ENCODE measurements at regions not wholly inside any gene's neighbourhood (a gene's known extent, or its start where the extent isn't known, plus 50 kb on each side); places are given as distances from the start of the nearest gene placed in this dataset.
"Not testable (repeated sequence)": the region's sequence is repeated elsewhere in the genome, so short reads cannot be mapped to it uniquely, and the experiment has no call there.

- no peak for TF ChIP-seq EZH2phosphoT487 (IDR thresholded peaks at IDR 0.05; ENCODE audit: low read depth)
- TF ChIP-seq CTCF (IDR thresholded peaks at IDR 0.05; ENCODE audit: low read depth, low read length) = no peak
- H3K36me3 ChIP-seq (replicated peaks; ENCODE audit: low read depth, low read length) = no peaks in the 10 kb centered on the region
- no peaks in the 10 kb centered on the region for H3K27me3 ChIP-seq (ENCODE audit: low read depth, low read length)
- no peaks in the 10 kb centered on the region for H3K79me2 ChIP-seq (ENCODE audit: low read length)
- no peaks in the 10 kb centered on the region for H3K9me3 ChIP-seq (ENCODE audit: insufficient read depth, low read length)
- H3K4me2 ChIP-seq (ENCODE audit: low read length) = no peak overlapping the region
- no peak overlapping the region for H2AFZ ChIP-seq (ENCODE audit: low read depth, low read length)
- H4K20me1 ChIP-seq (ENCODE audit: insufficient read depth, low read length) = no peaks in the 10 kb centered on the region
- H3K9ac ChIP-seq (ENCODE audit: low read length) = no peak overlapping the region
- H3K4me1 ChIP-seq (ENCODE audit: low read length) = no peaks in the 10 kb centered on the region
- no peak overlapping the region for H3K27ac ChIP-seq (ENCODE audit: low read length)
- no peak overlapping the region for H3K4me3 ChIP-seq (ENCODE audit: low read length)
Measured at GRCh38 chr13:78499802-78500201, 103.5 kb downstream of the POU4F1 start.

- no peak overlapping the region for H3K9ac ChIP-seq (ENCODE audit: low read length)
- H3K4me2 ChIP-seq (ENCODE audit: low read length) = no peak overlapping the region
- H3K36me3 ChIP-seq (replicated peaks; ENCODE audit: low read depth, low read length) = no peaks in the 10 kb centered on the region
- H2AFZ ChIP-seq (ENCODE audit: low read depth, low read length) = no peak overlapping the region
- TF ChIP-seq EZH2phosphoT487 (IDR thresholded peaks at IDR 0.05; ENCODE audit: low read depth) (no peak), CTCF (IDR thresholded peaks at IDR 0.05; ENCODE audit: low read depth, low read length) (no peak)
- no peak overlapping the region for H3K4me3 ChIP-seq (ENCODE audit: low read length)
- no peaks in the 10 kb centered on the region for H3K4me1 ChIP-seq (ENCODE audit: low read length)
- no peaks in the 10 kb centered on the region for H3K27me3 ChIP-seq (ENCODE audit: low read depth, low read length)
- no peaks in the 10 kb centered on the region for H4K20me1 ChIP-seq (ENCODE audit: insufficient read depth, low read length)
- no peaks in the 10 kb centered on the region for H3K9me3 ChIP-seq (ENCODE audit: insufficient read depth, low read length)
- no peaks in the 10 kb centered on the region for H3K79me2 ChIP-seq (ENCODE audit: low read length)
- H3K27ac ChIP-seq (ENCODE audit: low read length) = no peak overlapping the region
Measured at GRCh38 chr13:78497702-78498355, 105.5 kb downstream of the POU4F1 start.

- no peak overlapping the region for H3K4me2 ChIP-seq (ENCODE audit: low read length)
- no peaks in the 10 kb centered on the region for H3K4me1 ChIP-seq (ENCODE audit: low read length)
- no peak for TF ChIP-seq CTCF (IDR thresholded peaks at IDR 0.05; ENCODE audit: low read depth, low read length)
- no peak for TF ChIP-seq EZH2phosphoT487 (IDR thresholded peaks at IDR 0.05; ENCODE audit: low read depth)
- no peak overlapping the region for H2AFZ ChIP-seq (ENCODE audit: low read depth, low read length)
- no peak overlapping the region for H3K4me3 ChIP-seq (ENCODE audit: low read length)
- no peaks in the 10 kb centered on the region for H3K36me3 ChIP-seq (replicated peaks; ENCODE audit: low read depth, low read length)
- peaks cover 16% of the 10 kb centered on the region; the same call in 1 of the 2 replicates for H3K9me3 ChIP-seq (ENCODE audit: insufficient read depth, low read length)
- H3K9ac ChIP-seq (ENCODE audit: low read length) = no peak overlapping the region
- H4K20me1 ChIP-seq (ENCODE audit: insufficient read depth, low read length) = no peaks in the 10 kb centered on the region
- H3K27me3 ChIP-seq (ENCODE audit: low read depth, low read length) = no peaks in the 10 kb centered on the region
- no peak overlapping the region for H3K27ac ChIP-seq (ENCODE audit: low read length)
- no peaks in the 10 kb centered on the region for H3K79me2 ChIP-seq (ENCODE audit: low read length)
Measured at GRCh38 chr13:78491978-78492377, 111.4 kb downstream of the POU4F1 start.

- not testable (repeated sequence) for H3K27ac ChIP-seq (ENCODE audit: low read length); H3K27me3 ChIP-seq (ENCODE audit: low read depth, low read length); H3K36me3 ChIP-seq (replicated peaks; ENCODE audit: low read depth, low read length); H3K4me2 ChIP-seq (ENCODE audit: low read length); H3K4me3 ChIP-seq (ENCODE audit: low read length); H4K20me1 ChIP-seq (ENCODE audit: insufficient read depth, low read length); H3K9ac ChIP-seq (ENCODE audit: low read length); H3K4me1 ChIP-seq (ENCODE audit: low read length); H2AFZ ChIP-seq (ENCODE audit: low read depth, low read length); H3K79me2 ChIP-seq (ENCODE audit: low read length)
- peaks cover 16% of the 10 kb centered on the region; the same call in 1 of the 2 replicates for H3K9me3 ChIP-seq (ENCODE audit: insufficient read depth, low read length)
Measured at GRCh38 chr13:78490225-78490624, 113.1 kb downstream of the POU4F1 start.
